ENCODE measurements at regions not wholly inside any gene's neighbourhood (a gene's known extent, or its start where the extent isn't known, plus 50 kb on each side); places are given as distances from the start of the nearest gene placed in this dataset.
A peak's percentile ranks its signal among the peaks of the same experiment; 100 is the strongest.

DNA sequence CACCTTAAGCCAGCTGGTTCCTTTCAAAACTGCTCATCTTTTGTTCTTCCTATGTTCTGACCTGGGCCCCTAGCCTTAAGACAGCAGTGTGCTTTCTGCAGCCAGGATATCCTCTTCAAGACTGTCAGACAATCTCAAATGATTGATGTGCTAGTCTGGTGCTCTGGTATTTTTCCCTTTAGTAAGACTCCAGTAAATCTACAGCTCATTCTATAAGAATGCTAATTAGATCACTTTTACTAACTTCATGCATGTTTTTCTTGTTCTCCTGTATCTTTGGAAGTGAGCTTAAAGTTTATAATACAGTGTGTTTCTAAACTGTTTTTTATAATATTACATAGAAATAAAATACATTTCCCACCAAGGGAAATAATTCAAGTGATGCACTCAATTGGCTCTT is 220.9 kb upstream of the NANOGP8 start:
- Histone ChIP-seq H2AK9ac (replicated peaks; ENCODE audit: low read depth, low read length, poor library complexity) (no peak overlapping the region), H2AK5ac (ENCODE audit: low read depth, low read length) (no peak overlapping the region; the same call in 1 of the 2 replicates), H3K9me3 (ENCODE audit: control insufficient read depth, insufficient read depth, low read length) (no peaks in the 10 kb centered on the region), H3K56ac (ENCODE audit: extremely low read depth, insufficient read depth, low read length) (no peak overlapping the region), H2BK20ac (ENCODE audit: low read depth, low read length) (peak overlapping the region; percentile 58; the same call in 1 of the 2 replicates), H2AFZ (replicated peaks; ENCODE audit: low read length, poor library complexity) (no peak overlapping the region), H3K23ac (ENCODE audit: low read depth, low read length) (no peak overlapping the region), H4K5ac (ENCODE audit: low read depth, low read length) (no peak overlapping the region), H4K91ac (ENCODE audit: insufficient read depth, low read depth, low read length) (0 out of 2 replicates have a peak overlapping the region, but pooled peaks have one; percentile 6), H3K27me3 (ENCODE audit: control insufficient read depth, insufficient read depth, low read length) (no peaks in the 10 kb centered on the region), H2BK5ac (ENCODE audit: low read depth, low read length, poor library complexity, severe bottlenecking) (peak overlapping the region; percentile 86), H3K9ac (ENCODE audit: low read depth, low read length) (no peak overlapping the region), H4K20me1 (ENCODE audit: insufficient read depth, low read length) (no peaks in the 10 kb centered on the region), H4K8ac (ENCODE audit: low read depth in 2 of 2, low read length in 2 of 2) (peak overlapping the region in 1 of 2 experiments; percentile 80; a peak in 1 of 4 replicates), H3K4me3 (ENCODE audit: insufficient read depth, low read depth, low read length) (no peak overlapping the region), H3K4me1 (ENCODE audit: control insufficient read depth, insufficient read depth, low read length) (peaks cover 16% of the 10 kb centered on the region), H3K27ac (ENCODE audit: insufficient read depth, low read length) (peak overlapping the region; percentile 69; the same call in 1 of the 2 replicates), H3K18ac (ENCODE audit: low read depth, low read length) (peak overlapping the region; percentile 53; the same call in 1 of the 2 replicates), H3K14ac (replicated peaks; ENCODE audit: low read depth, low read length) (no peak overlapping the region), H3K79me1 (ENCODE audit: low read depth in 1 of 2, low read length in 2 of 2) (no peaks in the 10 kb centered on the region), H2BK15ac (ENCODE audit: low read depth, low read length) (no peak overlapping the region), H3K4ac (ENCODE audit: low read depth, low read length) (0 out of 2 replicates have a peak overlapping the region, but pooled peaks have one; percentile 47), H3K9me1 (ENCODE audit: insufficient read depth, low read length) (peaks cover 5% of the 10 kb centered on the region; the same call in 1 of the 2 replicates), H3K4me2 (ENCODE audit: low read depth, low read length) (peak overlapping the region; percentile 60), H3K36me3 (ENCODE audit: control insufficient read depth, insufficient read depth, low read length) (no peaks in the 10 kb centered on the region), H2BK120ac (ENCODE audit: low read depth, low read length) (peak overlapping the region; percentile 83; the same call in 1 of the 2 replicates)
- dilution Hi-C loops (cut with HindIII; ENCODE audit: low sequenced_read_pairs, unreplicated experiment) (no loop called here), in situ Hi-C loops (cut with MboI; ENCODE audit: low sequenced_read_pairs) (no loop called here), intact Hi-C loops (cut with micrococcal nuclease) (loop anchor here (5.0 kb wide), 1 partner anchor 191 kb away; no protein-coding TSS in a partner anchor)
- DNase-seq (peak; percentile 92), ATAC-seq (ENCODE audit: low read depth) (peak; percentile 24)
- no TSS peak for BruUV-seq (replicated peaks)
- ChIA-PET POLR2A (ENCODE audit: unreplicated experiment) (interaction anchor here (0.6 kb wide), 1 partner anchor 55 kb away, joined by 3 read pairs; no protein-coding TSS in a partner anchor), CTCF (interaction anchor here (0.5 to 0.9 kb wide), 2 partner anchors 138 to 1252 kb away, joined by 3 read pairs; no protein-coding TSS in a partner anchor)
- no peak for TF ChIP-seq RFX5 (IDR thresholded peaks at IDR 0.05; ENCODE audit: low read depth, low read length)
- no peak for TF ChIP-seq POLR2A (IDR thresholded peaks at IDR 0.05; ENCODE audit: low read depth, low read length)
- TF ChIP-seq, protein P1, sequence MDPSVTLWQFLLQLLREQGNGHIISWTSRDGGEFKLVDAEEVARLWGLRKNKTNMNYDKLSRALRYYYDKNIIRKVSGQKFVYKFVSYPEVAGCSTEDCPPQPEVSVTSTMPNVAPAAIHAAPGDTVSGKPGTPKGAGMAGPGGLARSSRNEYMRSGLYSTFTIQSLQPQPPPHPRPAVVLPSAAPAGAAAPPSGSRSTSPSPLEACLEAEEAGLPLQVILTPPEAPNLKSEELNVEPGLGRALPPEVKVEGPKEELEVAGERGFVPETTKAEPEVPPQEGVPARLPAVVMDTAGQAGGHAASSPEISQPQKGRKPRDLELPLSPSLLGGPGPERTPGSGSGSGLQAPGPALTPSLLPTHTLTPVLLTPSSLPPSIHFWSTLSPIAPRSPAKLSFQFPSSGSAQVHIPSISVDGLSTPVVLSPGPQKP (IDR thresholded peaks at IDR 0.05; ENCODE audit: borderline replicate concordance, low read depth, low read length) = no peak
- TF ChIP-seq BHLHE40 (IDR thresholded peaks at IDR 0.05; ENCODE audit: low read depth, low read length) = peak; percentile 52; the same call in 1 of the 2 replicates
- TF ChIP-seq MAFK (IDR thresholded peaks at IDR 0.05; ENCODE audit: low read depth, low read length) = no peak
- TF ChIP-seq CHD1 (IDR thresholded peaks at IDR 0.05; ENCODE audit: low read depth, low read length) = no peak
- TF ChIP-seq RAD21 (IDR thresholded peaks at IDR 0.05; ENCODE audit: low read length) = no peak
- TF ChIP-seq FOS (IDR thresholded peaks at IDR 0.05; ENCODE audit: low read depth, low read length) = 0 out of 2 replicates have a peak, but pooled peaks have one; percentile 1
- TF ChIP-seq MXI1 (IDR thresholded peaks at IDR 0.05; ENCODE audit: borderline replicate concordance, low read depth, low read length) = no peak
